ENCODE measurements at regions not wholly inside any gene's neighbourhood (a gene's known extent, or its start where the extent isn't known, plus 50 kb on each side); places are given as distances from the start of the nearest gene placed in this dataset.

- TF ChIP-seq, protein P1, sequence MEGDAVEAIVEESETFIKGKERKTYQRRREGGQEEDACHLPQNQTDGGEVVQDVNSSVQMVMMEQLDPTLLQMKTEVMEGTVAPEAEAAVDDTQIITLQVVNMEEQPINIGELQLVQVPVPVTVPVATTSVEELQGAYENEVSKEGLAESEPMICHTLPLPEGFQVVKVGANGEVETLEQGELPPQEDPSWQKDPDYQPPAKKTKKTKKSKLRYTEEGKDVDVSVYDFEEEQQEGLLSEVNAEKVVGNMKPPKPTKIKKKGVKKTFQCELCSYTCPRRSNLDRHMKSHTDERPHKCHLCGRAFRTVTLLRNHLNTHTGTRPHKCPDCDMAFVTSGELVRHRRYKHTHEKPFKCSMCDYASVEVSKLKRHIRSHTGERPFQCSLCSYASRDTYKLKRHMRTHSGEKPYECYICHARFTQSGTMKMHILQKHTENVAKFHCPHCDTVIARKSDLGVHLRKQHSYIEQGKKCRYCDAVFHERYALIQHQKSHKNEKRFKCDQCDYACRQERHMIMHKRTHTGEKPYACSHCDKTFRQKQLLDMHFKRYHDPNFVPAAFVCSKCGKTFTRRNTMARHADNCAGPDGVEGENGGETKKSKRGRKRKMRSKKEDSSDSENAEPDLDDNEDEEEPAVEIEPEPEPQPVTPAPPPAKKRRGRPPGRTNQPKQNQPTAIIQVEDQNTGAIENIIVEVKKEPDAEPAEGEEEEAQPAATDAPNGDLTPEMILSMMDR (IDR thresholded peaks at IDR 0.05; ENCODE audit: insufficient read depth, low read length): no peak
- TF ChIP-seq POLR2AphosphoS5 (IDR thresholded peaks at IDR 0.05; ENCODE audit: low read depth) (no peak), GABPA (IDR thresholded peaks at IDR 0.05; ENCODE audit: low read depth) (no peak), REST (IDR thresholded peaks at IDR 0.05; ENCODE audit: insufficient replicate concordance, low read depth) (no peak)
Observed at GRCh38 chr14:98889836-98890185, 382.2 kb downstream of the BCL11B start.
